Aorta (tissue), 5 donors: ENCODE measurements at regions not wholly inside any gene's neighbourhood (a gene's known extent, or its start where the extent isn't known, plus 50 kb on each side); places are given as distances from the start of the nearest gene placed in this dataset.

ENCODE experiments used
- ATAC-seq: fragments of 200-7000 bp; cut with Tn5 transposase; one replicate; pipeline ENCODE4 v1.9.1; 2022; ENCODE audit warnings: moderate library complexity; ENCODE audit not compliant: low FRiP score
- DNase-seq, 2 donors: peaks; one replicate each; pipeline ENCODE4 v3.0.0-alpha.2; 2020
- H3K27ac ChIP-seq, 2 donors: one replicate each; pipeline ENCODE4 v1.5.1; 2013; ENCODE audit warnings: low read length in 2 of 2, mild to moderate bottlenecking in 2 of 2, moderate library complexity in 2 of 2, control low read depth in 1 of 2, inconsistent platforms in 1 of 2, low read depth in 1 of 2
- H3K27me3 ChIP-seq, 2 donors: one replicate each; pipeline ENCODE4 v1.6.1; 2013; ENCODE audit warnings: control low read depth in 1 of 2, low read length in 1 of 2, mild to moderate bottlenecking in 1 of 2, moderate library complexity in 1 of 2; ENCODE audit not compliant: insufficient read depth in 2 of 2, control insufficient read depth in 1 of 2
- H3K36me3 ChIP-seq, 2 donors: one replicate each; pipeline ENCODE4 v1.6.1; 2013; ENCODE audit warnings: control low read depth in 1 of 2, low read length in 1 of 2, mild to moderate bottlenecking in 1 of 2; ENCODE audit not compliant: insufficient read depth in 2 of 2, control insufficient read depth in 1 of 2
- H3K4me1 ChIP-seq, 2 donors: one replicate each; pipeline ENCODE4 v1.6.1; 2013; ENCODE audit warnings: low read length in 2 of 2, control low read depth in 1 of 2, mild to moderate bottlenecking in 1 of 2, moderate library complexity in 1 of 2; ENCODE audit not compliant: insufficient read depth in 2 of 2, control insufficient read depth in 1 of 2
- H3K4me3 ChIP-seq, 2 donors: one replicate each; pipeline ENCODE4 v1.5.1; 2013; ENCODE audit warnings: low read length in 2 of 2, control low read depth in 1 of 2, mild to moderate bottlenecking in 1 of 2
- H3K9me3 ChIP-seq: one replicate; pipeline ENCODE4 v1.6.1; 2013; ENCODE audit warnings: mild to moderate bottlenecking, low read length; ENCODE audit not compliant: control insufficient read depth
- WGBS, 2 donors: extraction: QIAGEN DNeasy Blood & Tissue Kit; methylation state at CpG; one replicate each; pipeline ENCODE4 v1.1.7; 2013; 5-methylcytosine and 5-hydroxymethylcytosine counted together
- intact Hi-C, 2 donors: fragments of 100-400 bp; cut with DNase I; formaldehyde crosslinking; loops; one replicate each; pipeline versions ENCODE4 v1.14.2 to v1.15.0; 2022
- donor health status: healthy with polysubstance abuse.
- donor health status: Bipolar disorder and iron deficiency.
- donor health status: DM: no; HTN: no; CAD: no.
- donor health status: DM: no; HTN: no; CAD: no.
- donor health status: DM: yes; HTN: yes; CAD: no.

GRCh38 chr10:78736926-78737630 is 331.7 kb upstream of the ZMIZ1 start:
- Histone ChIP-seq H3K27ac (no peak overlapping the region), H3K9me3 (no peaks in the 10 kb centered on the region), H3K4me3 (no peak overlapping the region), H3K27me3 (no peaks in the 10 kb centered on the region), H3K4me1 (no peaks in the 10 kb centered on the region), H3K36me3 (no peaks in the 10 kb centered on the region)
- ATAC-seq (no peak), DNase-seq (no peak)
- 81 to 94% methylated on average over 4 of the region's 4 CpGs for WGBS, 2 donors
- intact Hi-C loops, result no loop called here

- Histone ChIP-seq H3K27me3 (no peaks in the 10 kb centered on the region), H3K4me3 (no peak overlapping the region), H3K27ac (no peak overlapping the region), H3K4me1 (no peaks in the 10 kb centered on the region), H3K36me3 (no peaks in the 10 kb centered on the region), H3K9me3 (no peaks in the 10 kb centered on the region)
- ATAC-seq (no peak), DNase-seq (no peak)
- 89 to 93% methylated on average over 7 of the region's 7 CpGs for WGBS, 2 donors
- intact Hi-C loops, result no loop called here
Measured at GRCh38 chr10:78737883-78738856, 330.6 kb upstream of the ZMIZ1 start.

DNA sequence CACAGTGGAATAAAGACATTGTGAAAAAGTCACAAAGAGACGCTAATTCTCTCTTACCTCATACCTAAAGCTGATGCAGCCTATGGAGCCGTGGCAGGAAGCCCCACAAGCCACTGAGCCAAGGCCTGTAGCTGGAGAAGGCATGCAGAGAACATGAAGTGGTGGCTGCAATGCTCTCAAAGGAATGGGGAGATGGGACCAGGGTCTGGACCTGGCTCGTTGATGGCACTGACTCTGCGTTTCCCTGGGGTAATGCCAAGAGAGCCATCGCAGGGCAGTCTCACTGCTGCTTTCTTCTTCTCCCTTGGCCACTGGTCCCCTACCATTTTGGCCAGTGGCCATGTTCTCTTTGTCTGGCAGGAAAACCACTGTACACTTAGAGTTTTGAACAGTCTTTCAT is 329.9 kb upstream of the ZMIZ1 start:
- Histone ChIP-seq H3K36me3 (no peaks in the 10 kb centered on the region), H3K27me3 (no peaks in the 10 kb centered on the region), H3K4me3 (no peak overlapping the region), H3K4me1 (no peaks in the 10 kb centered on the region), H3K27ac (no peak overlapping the region), H3K9me3 (no peaks in the 10 kb centered on the region)
- DNase-seq (no peak), ATAC-seq (no peak)
- WGBS, 2 donors, result 84 to 89% methylated on average over 5 of the region's 5 CpGs
- intact Hi-C loops, result no loop called here

DNA sequence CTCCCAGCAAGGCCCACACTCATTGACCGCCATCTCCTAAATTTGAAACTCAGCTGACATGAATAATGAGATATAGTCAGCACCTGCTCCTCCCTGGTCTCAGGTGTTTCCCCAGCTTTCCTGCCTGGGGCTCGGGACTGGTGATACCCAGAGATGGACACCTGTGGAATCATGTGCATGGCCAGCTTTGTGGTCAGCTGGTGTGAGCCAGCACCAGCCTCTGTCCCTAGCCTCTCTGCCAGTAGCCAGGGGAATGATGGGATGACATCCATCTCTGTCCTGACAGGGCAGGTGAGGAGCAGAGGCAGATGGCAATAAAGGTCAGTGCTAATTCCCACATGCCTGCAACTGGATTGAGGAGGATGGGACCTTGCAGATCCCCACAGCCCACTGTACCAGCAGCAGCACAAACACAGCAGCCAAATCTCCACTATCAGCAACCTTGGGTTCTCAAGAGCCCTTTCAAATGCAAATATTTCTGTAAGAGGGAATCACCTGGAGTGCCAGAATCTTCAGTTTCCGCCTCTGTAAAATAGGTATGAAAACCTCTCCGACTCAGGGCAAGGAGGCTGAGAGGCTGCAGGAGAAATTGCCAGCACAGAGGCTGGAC is 329.2 kb upstream of the ZMIZ1 start:
- Histone ChIP-seq H3K27me3 (no peaks in the 10 kb centered on the region), H3K36me3 (no peaks in the 10 kb centered on the region), H3K4me3 (no peak overlapping the region), H3K27ac (no peak overlapping the region), H3K9me3 (no peaks in the 10 kb centered on the region), H3K4me1 (no peaks in the 10 kb centered on the region)
- 95 to 97% methylated on average over 4 of the region's 4 CpGs for WGBS, 2 donors
- ATAC-seq (no peak), DNase-seq (no peak)
- intact Hi-C loops, result no loop called here

DNA sequence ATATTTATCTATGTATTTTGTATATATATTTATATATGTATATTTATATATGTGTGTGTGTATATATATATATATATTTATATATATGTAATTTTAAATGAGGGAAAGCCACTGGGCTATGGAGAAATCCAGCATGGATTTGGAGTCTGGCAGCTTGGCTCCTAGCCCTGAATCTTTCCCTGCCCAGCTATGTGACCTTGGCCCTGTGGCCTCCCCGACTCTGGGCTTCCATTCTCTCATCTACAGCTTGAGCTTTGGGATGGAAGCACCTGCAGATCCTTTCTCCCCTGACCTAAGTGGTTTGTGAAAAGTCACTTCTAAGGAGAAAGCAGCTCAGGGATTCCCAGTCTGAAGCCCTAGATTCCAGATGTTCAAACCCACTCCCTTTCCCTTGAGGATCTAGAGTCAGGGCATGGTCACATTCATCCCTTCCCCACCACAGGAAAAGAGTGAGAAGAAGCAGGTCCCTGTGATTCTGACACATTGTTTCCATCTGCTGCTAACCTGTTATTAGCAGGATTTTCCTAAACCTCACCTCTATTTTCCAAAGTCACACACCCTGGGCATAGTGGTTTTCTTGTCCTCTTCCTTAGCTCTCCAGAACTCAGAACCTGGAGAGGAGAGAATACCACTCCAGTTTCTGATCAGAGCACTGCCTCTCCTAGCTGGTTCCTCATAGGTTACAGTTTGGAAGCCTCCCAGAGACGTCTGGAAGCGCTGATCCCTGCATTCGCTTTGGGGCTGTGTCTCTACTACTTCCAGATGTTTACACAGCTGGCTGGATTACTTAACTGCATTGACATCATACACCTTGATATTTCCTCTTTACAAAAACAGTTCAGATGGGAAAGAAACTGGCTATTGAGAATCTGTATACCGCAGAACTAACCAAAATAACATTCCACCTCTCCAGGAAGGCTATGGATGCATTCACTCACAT is 327.5 kb upstream of the ZMIZ1 start:
- H3K4me3 ChIP-seq, result no peak overlapping the region
- H3K9me3 ChIP-seq, result no peaks in the 10 kb centered on the region
- no peak for DNase-seq
- WGBS, 2 donors, result 45 to 49% methylated on average over 5 of the region's 5 CpGs
- intact Hi-C loops, result no loop called here
- H3K4me1 ChIP-seq, result no peaks in the 10 kb centered on the region
- no peaks in the 10 kb centered on the region for H3K36me3 ChIP-seq
- no peak for ATAC-seq
- no peaks in the 10 kb centered on the region for H3K27me3 ChIP-seq
- no peak overlapping the region for H3K27ac ChIP-seq

- Histone ChIP-seq H3K9me3 (no peaks in the 10 kb centered on the region), H3K27me3 (no peaks in the 10 kb centered on the region), H3K36me3 (no peaks in the 10 kb centered on the region), H3K4me1 (no peaks in the 10 kb centered on the region), H3K4me3 (no peak overlapping the region), H3K27ac (no peak overlapping the region)
- WGBS, 2 donors, result 98% methylated on average over 5 of the region's 5 CpGs
- intact Hi-C loops, result no loop called here
- no peak for ATAC-seq
- no peak for DNase-seq
Measured at GRCh38 chr10:78742406-78742729, 326.4 kb upstream of the ZMIZ1 start.

DNA sequence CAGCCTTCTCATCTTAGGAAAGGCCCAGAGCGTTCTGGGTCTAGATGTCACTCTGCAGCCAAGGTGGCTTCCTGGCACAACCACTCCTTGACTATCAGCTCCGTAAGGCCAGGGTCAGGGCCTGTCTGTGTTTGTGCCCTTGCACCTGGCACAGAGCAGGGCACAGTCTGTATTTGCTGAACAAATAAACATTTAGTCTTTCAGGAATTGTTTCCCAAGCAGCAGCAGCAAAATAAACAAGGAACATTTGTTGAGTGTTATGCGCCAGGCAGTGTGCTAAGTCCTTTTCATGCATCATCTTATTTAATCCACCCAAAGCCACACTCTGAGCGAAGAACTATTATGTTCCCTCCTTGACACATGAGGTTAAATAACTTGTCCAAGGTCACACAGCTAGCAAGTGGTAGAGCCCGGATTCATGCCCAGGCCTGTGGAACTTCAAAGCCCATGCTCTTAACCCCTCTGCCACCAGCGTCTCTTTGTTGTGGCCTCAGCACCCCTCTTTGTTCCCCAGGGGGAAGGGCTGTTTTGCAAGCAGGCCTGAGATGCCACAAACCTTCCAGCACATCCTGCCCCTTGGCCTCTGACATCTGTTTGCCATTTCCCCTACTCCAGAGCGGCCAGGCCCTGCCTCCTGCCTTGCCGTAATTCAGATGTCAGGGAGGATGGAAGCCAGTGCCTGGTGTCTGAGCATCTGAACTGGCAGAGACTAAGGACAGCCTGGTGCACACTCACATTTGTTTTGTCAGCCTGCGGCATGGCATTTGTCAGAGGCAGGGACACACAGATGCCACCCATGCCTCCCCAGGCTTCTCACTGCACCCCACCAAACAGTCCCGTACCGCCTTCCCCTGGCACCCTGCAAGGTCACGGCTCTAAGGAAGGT is 325.8 kb upstream of the ZMIZ1 start:
- no peaks in the 10 kb centered on the region for H3K4me1 ChIP-seq
- H3K4me3 ChIP-seq, result no peak overlapping the region
- intact Hi-C loops, result no loop called here
- 90 to 94% methylated on average over 12 of the region's 12 CpGs for WGBS, 2 donors
- DNase-seq (no peak), ATAC-seq (no peak)
- H3K9me3 ChIP-seq, result no peaks in the 10 kb centered on the region
- no peaks in the 10 kb centered on the region for H3K36me3 ChIP-seq
- H3K27me3 ChIP-seq, result no peaks in the 10 kb centered on the region
- no peak overlapping the region for H3K27ac ChIP-seq
